AG09309 (cell line): ENCODE measurements at regions not wholly inside any gene's neighbourhood (a gene's known extent, or its start where the extent isn't known, plus 50 kb on each side); places are given as distances from the start of the nearest gene placed in this dataset.
A peak's percentile ranks its signal among the peaks of the same experiment; 100 is the strongest.
"Not testable (repeated sequence)": the region's sequence is repeated elsewhere in the genome, so short reads cannot be mapped to it uniquely, and the experiment has no call there.

Experiments used
- DNase-seq: peaks from one replicate; pipeline ENCODE4 v3.0.0-alpha.2; 2010; ENCODE audit warnings: low read depth
- H3K4me3 ChIP-seq: 2 replicates; pipeline ENCODE4 v1.5.1; 2011; ENCODE audit warnings: mild to moderate bottlenecking, low read depth, low read length, moderate library complexity; ENCODE audit not compliant: control insufficient read depth
- CTCF ChIP-seq: IDR thresholded peaks from 2 replicates; pipeline ENCODE4 v1.5.1; 2011; ENCODE audit warnings: mild to moderate bottlenecking, low read depth, low read length, inconsistent platforms; ENCODE audit not compliant: insufficient read depth, control insufficient read depth; ENCODE audit errors: missing control alignments

- no peak for TF ChIP-seq CTCF
- H3K4me3 ChIP-seq, result no peak overlapping the region
- no peak for DNase-seq
Observed at GRCh38 chr21:41614511-41614910, 106.6 kb upstream of the TMPRSS2 start.

- no peak overlapping the region for H3K4me3 ChIP-seq
- DNase-seq, result no peak
- TF ChIP-seq CTCF, result no peak
Observed at GRCh38 chr21:41613533-41613909, 105.6 kb upstream of the TMPRSS2 start.

- DNase-seq, result peak; percentile 99
- H3K4me3 ChIP-seq, result no peak overlapping the region
- peak; percentile 76 for TF ChIP-seq CTCF
Observed at GRCh38 chr21:41612674-41613532, 104.9 kb upstream of the TMPRSS2 start.

GRCh38 chr21:41611966-41612606 lies 104.1 kb upstream of the TMPRSS2 start:
- no peak overlapping the region for H3K4me3 ChIP-seq
- DNase-seq, result no peak
- peak; percentile 37 for TF ChIP-seq CTCF

- no peak overlapping the region for H3K4me3 ChIP-seq
- DNase-seq, result no peak
- TF ChIP-seq CTCF, result no peak
Observed at GRCh38 chr21:41611441-41611840, 103.5 kb upstream of the TMPRSS2 start.

- H3K4me3 ChIP-seq, DNase-seq: not testable (repeated sequence)
Observed at GRCh38 chr21:41610840-41611115, 102.8 kb upstream of the TMPRSS2 start.

- no peak for DNase-seq
- peak; percentile 81 for TF ChIP-seq CTCF
- H3K4me3 ChIP-seq, result no peak overlapping the region
Observed at GRCh38 chr21:41610042-41610839, 102.3 kb upstream of the TMPRSS2 start.
